Liver (tissue), 7 donors: ENCODE measurements at regions not wholly inside any gene's neighbourhood (a gene's known extent, or its start where the extent isn't known, plus 50 kb on each side); places are given as distances from the start of the nearest gene placed in this dataset.

Experiments
- DNase-seq: peaks from one replicate; pipeline ENCODE4 v3.0.0-alpha.2; 2017; ENCODE audit warnings: low spot score
- H3K27ac ChIP-seq, 2 donors: one replicate each; pipeline ENCODE4 v1.7.0; 2013; ENCODE audit warnings: inconsistent platforms in 2 of 2, low read length in 2 of 2, control low read depth in 1 of 2, low read depth in 1 of 2, mild to moderate bottlenecking in 1 of 2
- H3K27me3 ChIP-seq, 4 donors: one replicate each; pipeline versions ENCODE4 v1.6.1 to v1.7.0; 2013; ENCODE audit warnings: low read length in 3 of 4, inconsistent platforms in 1 of 4, mild to moderate bottlenecking in 1 of 4, moderate library complexity in 1 of 4; ENCODE audit not compliant: control insufficient read depth in 4 of 4, insufficient read depth in 4 of 4
- H3K36me3 ChIP-seq, 4 donors: one replicate each; pipeline versions ENCODE4 v1.6.1 to v1.7.0; 2013; ENCODE audit warnings: low read length in 3 of 4, mild to moderate bottlenecking in 3 of 4, low read depth in 1 of 4, moderate library complexity in 1 of 4; ENCODE audit not compliant: control insufficient read depth in 4 of 4, insufficient read depth in 3 of 4
- H3K4me1 ChIP-seq, 4 donors: one replicate each; pipeline versions ENCODE4 v1.6.1 to v1.7.0; 2013; ENCODE audit warnings: low read length in 3 of 4, mild to moderate bottlenecking in 3 of 4, moderate library complexity in 1 of 4; ENCODE audit not compliant: control insufficient read depth in 4 of 4, insufficient read depth in 4 of 4
- H3K4me3 ChIP-seq, 3 donors: one replicate each; pipeline versions ENCODE4 v1.6.1 to v1.7.0; 2013; ENCODE audit warnings: low read length in 3 of 3, control low read depth in 1 of 3, low read depth in 1 of 3, mild to moderate bottlenecking in 1 of 3
- H3K9ac ChIP-seq, 2 donors: one replicate each; pipeline ENCODE4 v1.7.0; 2013; ENCODE audit warnings: low read length in 2 of 2, mild to moderate bottlenecking in 2 of 2, moderate library complexity in 2 of 2, control low read depth in 1 of 2, low read depth in 1 of 2
- H3K9me3 ChIP-seq, 4 donors: one replicate each; pipeline versions ENCODE4 v1.6.1 to v1.7.0; 2013; ENCODE audit warnings: low read length in 3 of 4; ENCODE audit not compliant: control insufficient read depth in 4 of 4
- ATF3 ChIP-seq: IDR thresholded peaks from 2 replicates; pipeline ENCODE4 v1.6.1; 2016; ENCODE audit warnings: antibody characterized with exemption
- FOXA2 ChIP-seq: IDR thresholded peaks from 2 replicates; pipeline ENCODE4 v1.6.1; 2016; ENCODE audit warnings: antibody characterized with exemption
- GABPA ChIP-seq, 2 donors: IDR thresholded peaks in 1 of 2; conservative IDR thresholded peaks in 1 of 2; 2 replicates each; pipeline ENCODE4 v1.6.1; 2016; ENCODE audit warnings: antibody characterized with exemption in 2 of 2, mild to moderate bottlenecking in 1 of 2, moderate library complexity in 1 of 2
- HNF4G ChIP-seq: IDR thresholded peaks from 2 replicates; pipeline ENCODE4 v1.6.1; 2016; ENCODE audit warnings: antibody characterized with exemption
- JUND ChIP-seq, 2 donors: IDR thresholded peaks; 2 replicates each; pipeline ENCODE4 v1.6.1; 2016; ENCODE audit warnings: antibody characterized with exemption in 2 of 2
- RAD21 ChIP-seq, 2 donors: IDR thresholded peaks; 2 replicates each; pipeline ENCODE4 v1.6.1; 2016; ENCODE audit warnings: antibody characterized with exemption in 2 of 2, mild to moderate bottlenecking in 2 of 2
- RXRA ChIP-seq, 2 donors: IDR thresholded peaks; 2 replicates each; pipeline ENCODE4 v1.6.1; 2017 to 2018; ENCODE audit warnings: antibody characterized with exemption in 2 of 2, mild to moderate bottlenecking in 1 of 2
- TAF1 ChIP-seq: conservative IDR thresholded peaks from 2 replicates; pipeline ENCODE4 v1.6.1; 2016; ENCODE audit warnings: antibody characterized with exemption, mild to moderate bottlenecking
- YY1 ChIP-seq: IDR thresholded peaks from 2 replicates; pipeline ENCODE4 v1.6.1; 2016; ENCODE audit warnings: antibody characterized with exemption, mild to moderate bottlenecking
- ZBTB33 ChIP-seq: IDR thresholded peaks from 2 replicates; pipeline ENCODE4 v1.6.1; 2016; ENCODE audit warnings: antibody characterized with exemption
- WGBS: extraction: QIAGEN DNeasy Blood & Tissue Kit; methylation state at CpG from one replicate; pipeline ENCODE4 v1.1.7; 2013; 5-methylcytosine and 5-hydroxymethylcytosine counted together
- donor health status: healthy.
- donor health status: healthy.
- donor health status: healthy.
- donor health status: healthy.

- Histone ChIP-seq H3K27me3 (no peaks in the 10 kb centered on the region), H3K9ac (no peak overlapping the region), H3K36me3 (no peaks in the 10 kb centered on the region), H3K4me1 (no peaks in the 10 kb centered on the region), H3K27ac (no peak overlapping the region), H3K4me3 (no peak overlapping the region), H3K9me3 (peaks cover 0 to 3% (median 0%) of the 10 kb centered on the region in 4 donors)
- DNase-seq = no peak
- TF ChIP-seq RXRA (IDR thresholded peaks at IDR 0.05) (peak in 1 of 2 donors; percentile 62), RAD21 (IDR thresholded peaks at IDR 0.05) (peak in 1 of 2 donors; percentile 23), HNF4G (no peak), FOXA2 (peak; percentile 28)
- WGBS = 56% methylated on average over 1 of the region's 1 CpG
These were observed 863.6 kb upstream of the SALL3 start for GRCh38 chr18:78115896-78116561.

- WGBS = 72% methylated on average over 24 of the region's 24 CpGs
These were observed 856.3 kb upstream of the SALL3 start for GRCh38 chr18:78123144-78123909.

GRCh38 chr18:78123926-78124797, 855.5 kb upstream of the SALL3 start:
- Histone ChIP-seq H3K4me1 (peaks cover 0 to 1% (median 0%) of the 10 kb centered on the region in 4 donors), H3K9me3 (peaks cover 0 to 7% (median 0%) of the 10 kb centered on the region in 4 donors), H3K9ac (no peak overlapping the region), H3K27me3 (no peaks in the 10 kb centered on the region), H3K36me3 (no peaks in the 10 kb centered on the region), H3K4me3 (no peak overlapping the region), H3K27ac (no peak overlapping the region)
- DNase-seq = no peak
- TF ChIP-seq JUND (IDR thresholded peaks at IDR 0.05) (no peak), FOXA2 (no peak), YY1 (no peak)
- WGBS = 79% methylated on average over 34 of the region's 34 CpGs

More at GRCh38 chr18:78123144-78123909, 856.3 kb upstream of the SALL3 start:
- Histone ChIP-seq H3K9me3 (peaks cover 0 to 7% (median 0%) of the 10 kb centered on the region in 4 donors), H3K36me3 (no peaks in the 10 kb centered on the region), H3K9ac (no peak overlapping the region), H3K4me1 (peaks cover 0 to 1% (median 0%) of the 10 kb centered on the region in 4 donors), H3K27ac (no peak overlapping the region), H3K4me3 (no peak overlapping the region), H3K27me3 (no peaks in the 10 kb centered on the region)
- TF ChIP-seq ZBTB33 (no peak), RXRA (IDR thresholded peaks at IDR 0.05) (peak in 1 of 2 donors; percentile 48), HNF4G (no peak), ATF3 (no peak), GABPA (IDR thresholded peaks at IDR 0.05 in 1 of 2, conservative IDR thresholded peaks at IDR 0.05 in 1 of 2) (no peak), TAF1 (no peak)
- no peak for DNase-seq
